Keratinocyte (primary cell): ENCODE measurements at regions not wholly inside any gene's neighbourhood (a gene's known extent, or its start where the extent isn't known, plus 50 kb on each side); places are given as distances from the start of the nearest gene placed in this dataset.

Source experiments
- DNase-seq: peaks from one replicate; pipeline ENCODE4 v3.0.0-alpha.2; 2011; ENCODE audit warnings: low read depth, missing footprints, low spot score
- FAIRE-seq: peaks from 2 replicates; lab custom pipeline; 2011; peaks lifted over from hg19 to GRCh38; lab: Jason Lieb, UNC
- H2AFZ ChIP-seq: 2 replicates; pipeline ENCODE4 v1.6.0; 2012; ENCODE audit warnings: low read length, control low read depth, inconsistent platforms; ENCODE audit not compliant: control insufficient read depth
- H3K27ac ChIP-seq: 2 replicates; pipeline ENCODE4 v1.5.1; 2011; ENCODE audit warnings: low read length; ENCODE audit not compliant: control insufficient read depth, insufficient read depth
- H3K27me3 ChIP-seq: 3 replicates; pipeline ENCODE4 v1.6.0; 2011; ENCODE audit warnings: low read length; ENCODE audit not compliant: control insufficient read depth, insufficient read depth; ENCODE audit errors: extremely low read depth
- H3K36me3 ChIP-seq, 2 experiments: 2 replicates in 1 of 2; 3 replicates in 1 of 2; pipeline ENCODE4 v1.5.1; 2011; ENCODE audit warnings: low read length in 2 of 2, mild to moderate bottlenecking in 1 of 2; ENCODE audit not compliant: control insufficient read depth in 2 of 2, insufficient read depth in 2 of 2; ENCODE audit errors: extremely low read depth in 1 of 2
- H3K4me1 ChIP-seq: 3 replicates; pipeline ENCODE4 v1.5.1; 2011; ENCODE audit warnings: low read length; ENCODE audit not compliant: control insufficient read depth, insufficient read depth; ENCODE audit errors: extremely low read depth
- H3K4me2 ChIP-seq: 3 replicates; pipeline ENCODE4 v1.6.0; 2011; ENCODE audit warnings: low read depth, low read length; ENCODE audit not compliant: control insufficient read depth, insufficient read depth; ENCODE audit errors: extremely low read depth
- H3K4me3 ChIP-seq, 3 experiments: fragments of 200-600 bp in 1 of 3; sonication (generic) in 1 of 3; 2 replicates in 2 of 3; 3 replicates in 1 of 3; pipeline ENCODE4 v1.5.1; 2011 to 2016; ENCODE audit warnings: low read length in 3 of 3, mild to moderate bottlenecking in 3 of 3, control low read depth in 2 of 3, inconsistent platforms in 1 of 3, low read depth in 1 of 3, mixed read lengths in 1 of 3, mixed run types in 1 of 3, moderate library complexity in 1 of 3; ENCODE audit not compliant: control insufficient read depth in 2 of 3, insufficient read depth in 2 of 3; ENCODE audit errors: extremely low read depth in 1 of 3
- H3K79me2 ChIP-seq: 2 replicates; pipeline ENCODE4 v1.6.0; 2012; ENCODE audit warnings: low read length; ENCODE audit not compliant: control insufficient read depth, insufficient read depth
- H3K9ac ChIP-seq: 3 replicates; pipeline ENCODE4 v1.6.0; 2011; ENCODE audit warnings: low read length; ENCODE audit not compliant: control insufficient read depth, insufficient read depth; ENCODE audit errors: extremely low read depth
- H3K9me1 ChIP-seq: 3 replicates; pipeline ENCODE4 v1.6.0; 2011; ENCODE audit warnings: low read length; ENCODE audit not compliant: control insufficient read depth, insufficient read depth; ENCODE audit errors: extremely low read depth
- H3K9me3 ChIP-seq: 2 replicates; pipeline ENCODE4 v1.5.1; 2012; ENCODE audit warnings: low read depth, low read length; ENCODE audit not compliant: control insufficient read depth
- H4K20me1 ChIP-seq: 3 replicates; pipeline ENCODE4 v1.6.0; 2011; ENCODE audit warnings: low read length; ENCODE audit not compliant: control insufficient read depth, insufficient read depth; ENCODE audit errors: extremely low read depth
- EZH2 ChIP-seq: IDR thresholded peaks from one replicate; pipeline ENCODE4 v1.6.1; 2012; ENCODE audit warnings: inconsistent platforms, mild to moderate bottlenecking, low read length, moderate library complexity
- dilution Hi-C: fragments of 300-500 bp; cut with MboI; formaldehyde crosslinking; loops from one replicate; pipeline ENCODE4 v1.7.0; 2020; ENCODE audit warnings: low sequenced_read_pairs; ENCODE audit not compliant: extremely low pct_ligation_motif_present
- TF ChIP-seq, protein P1 (sequence below), 3 experiments: IDR thresholded peaks in 1 of 3; conservative IDR thresholded peaks in 1 of 3; optimal IDR thresholded peaks in 1 of 3; 2 replicates in 2 of 3; 3 replicates in 1 of 3; pipeline versions ENCODE3 to v1.5.1; 2011; ENCODE audit warnings: low read length in 3 of 3, mild to moderate bottlenecking in 3 of 3, moderate library complexity in 2 of 3, control low read depth in 1 of 3, inconsistent platforms in 1 of 3; ENCODE audit not compliant: insufficient read depth in 2 of 3; ENCODE audit errors: extremely low read depth in 1 of 3

DNA sequence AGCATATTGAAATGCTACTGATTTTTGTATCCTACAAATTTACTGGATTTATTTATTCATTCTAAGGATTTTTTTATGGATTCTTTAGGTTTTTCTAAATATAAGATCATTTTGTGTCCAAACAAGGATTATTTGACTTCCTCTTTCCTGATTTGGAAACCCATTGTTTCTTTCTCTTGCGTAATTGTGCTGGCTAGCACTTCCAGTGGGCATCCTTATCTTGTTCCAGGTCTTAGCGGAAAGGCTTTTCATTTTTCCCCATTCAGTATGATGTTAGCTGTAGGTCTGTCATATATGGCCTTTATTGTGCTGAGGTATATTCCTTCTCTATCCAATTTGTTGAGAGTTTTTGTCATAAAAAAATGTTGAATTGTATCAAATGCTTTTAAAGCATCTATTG, 57.2 kb upstream of the RHOJ start:
- H3K27ac ChIP-seq = no peak overlapping the region
- H3K4me3 ChIP-seq = no peak overlapping the region
- no peak overlapping the region for H2AFZ ChIP-seq
- no peak for TF ChIP-seq EZH2
- TF ChIP-seq, protein P1, sequence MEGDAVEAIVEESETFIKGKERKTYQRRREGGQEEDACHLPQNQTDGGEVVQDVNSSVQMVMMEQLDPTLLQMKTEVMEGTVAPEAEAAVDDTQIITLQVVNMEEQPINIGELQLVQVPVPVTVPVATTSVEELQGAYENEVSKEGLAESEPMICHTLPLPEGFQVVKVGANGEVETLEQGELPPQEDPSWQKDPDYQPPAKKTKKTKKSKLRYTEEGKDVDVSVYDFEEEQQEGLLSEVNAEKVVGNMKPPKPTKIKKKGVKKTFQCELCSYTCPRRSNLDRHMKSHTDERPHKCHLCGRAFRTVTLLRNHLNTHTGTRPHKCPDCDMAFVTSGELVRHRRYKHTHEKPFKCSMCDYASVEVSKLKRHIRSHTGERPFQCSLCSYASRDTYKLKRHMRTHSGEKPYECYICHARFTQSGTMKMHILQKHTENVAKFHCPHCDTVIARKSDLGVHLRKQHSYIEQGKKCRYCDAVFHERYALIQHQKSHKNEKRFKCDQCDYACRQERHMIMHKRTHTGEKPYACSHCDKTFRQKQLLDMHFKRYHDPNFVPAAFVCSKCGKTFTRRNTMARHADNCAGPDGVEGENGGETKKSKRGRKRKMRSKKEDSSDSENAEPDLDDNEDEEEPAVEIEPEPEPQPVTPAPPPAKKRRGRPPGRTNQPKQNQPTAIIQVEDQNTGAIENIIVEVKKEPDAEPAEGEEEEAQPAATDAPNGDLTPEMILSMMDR (optimal IDR thresholded peaks at IDR 0.05 in 1 of 3, IDR thresholded peaks at IDR 0.05 in 1 of 3, conservative IDR thresholded peaks at IDR 0.05 in 1 of 3; ENCODE audit: extremely low read depth in 1 of 3, insufficient read depth in 2 of 3, low read length in 3 of 3) = no peak
- H3K9me1 ChIP-seq = no peaks in the 10 kb centered on the region
- H4K20me1 ChIP-seq = no peaks in the 10 kb centered on the region
- DNase-seq (no peak), FAIRE-seq (no peak)
- H3K4me2 ChIP-seq = no peak overlapping the region
- H3K27me3 ChIP-seq = no peaks in the 10 kb centered on the region
- dilution Hi-C loops = no loop called here
- no peaks in the 10 kb centered on the region for H3K36me3 ChIP-seq
- H3K9ac ChIP-seq = no peak overlapping the region
- no peaks in the 10 kb centered on the region for H3K9me3 ChIP-seq
- no peaks in the 10 kb centered on the region for H3K79me2 ChIP-seq
- no peaks in the 10 kb centered on the region for H3K4me1 ChIP-seq

DNA sequence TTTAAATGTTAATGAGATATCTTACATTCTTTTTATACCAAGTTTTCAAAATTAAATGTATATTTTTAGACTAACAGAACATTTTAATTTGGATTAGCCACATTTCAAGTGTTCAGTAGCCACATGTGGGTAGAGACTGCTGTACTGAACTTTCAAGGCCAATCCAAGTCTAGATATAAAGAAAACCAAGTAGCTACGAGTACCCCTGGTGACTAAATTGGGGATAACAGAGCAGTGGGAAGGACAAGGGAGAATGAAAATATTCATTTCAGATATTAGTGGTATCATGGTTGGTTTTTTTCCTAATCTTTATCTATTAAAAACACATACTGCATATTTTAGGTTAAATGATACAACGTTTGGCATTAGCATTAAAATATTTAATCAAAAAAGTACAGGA, 69.4 kb upstream of the RHOJ start:
- TF ChIP-seq EZH2 = no peak
- TF ChIP-seq, protein P1 (optimal IDR thresholded peaks at IDR 0.05 in 1 of 3, IDR thresholded peaks at IDR 0.05 in 1 of 3, conservative IDR thresholded peaks at IDR 0.05 in 1 of 3; ENCODE audit: extremely low read depth in 1 of 3, insufficient read depth in 2 of 3, low read length in 3 of 3) = peak in 2 of 3 experiments; percentile 19 to 24
- Histone ChIP-seq H2AFZ (no peak overlapping the region), H3K9ac (no peak overlapping the region), H3K9me1 (no peaks in the 10 kb centered on the region), H3K27me3 (no peaks in the 10 kb centered on the region), H3K27ac (no peak overlapping the region), H3K4me3 (no peak overlapping the region), H4K20me1 (no peaks in the 10 kb centered on the region), H3K36me3 (no peaks in the 10 kb centered on the region), H3K79me2 (no peaks in the 10 kb centered on the region), H3K9me3 (no peaks in the 10 kb centered on the region), H3K4me1 (no peaks in the 10 kb centered on the region), H3K4me2 (no peak overlapping the region)
- FAIRE-seq = no peak
- DNase-seq = no peak
- dilution Hi-C loops = no loop called here
